HG02870 (cell line): ENCODE measurements at regions not wholly inside any gene's neighbourhood (a gene's known extent, or its start where the extent isn't known, plus 50 kb on each side); places are given as distances from the start of the nearest gene placed in this dataset.
"Not testable (repeated sequence)": the region's sequence is repeated elsewhere in the genome, so short reads cannot be mapped to it uniquely, and the experiment has no call there.

Experiments
- ATAC-seq: cut with Tn5 transposase; IDR thresholded peaks from one replicate; pipeline ENCODE4 v1.9.1; 2021; ENCODE audit warnings: mild to moderate bottlenecking, moderate library complexity; ENCODE audit not compliant: unreplicated experiment

- ATAC-seq, result no peak
Observed at GRCh38 chr7:41579961-41580935, 122.6 kb downstream of the INHBA start.

DNA sequence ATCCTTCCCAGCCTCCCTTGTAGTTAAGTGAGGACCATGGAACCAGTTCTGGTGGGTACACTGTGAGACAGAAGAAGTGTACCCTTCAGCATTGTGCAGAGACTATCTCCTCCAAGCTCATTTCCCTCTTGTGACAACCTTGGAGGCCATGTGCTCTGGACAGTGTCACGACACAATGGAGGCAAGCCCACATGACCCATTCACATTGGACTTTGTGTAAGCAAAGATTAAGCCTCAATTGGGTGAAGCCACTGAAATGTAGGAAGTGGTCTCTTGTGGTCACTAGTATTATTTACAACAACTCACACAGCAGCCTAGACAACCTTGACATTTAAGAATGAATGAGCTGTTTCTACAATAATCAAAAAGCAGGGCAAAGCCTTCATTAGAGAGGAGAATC, 124.2 kb downstream of the INHBA start:
- ATAC-seq, result no peak

DNA sequence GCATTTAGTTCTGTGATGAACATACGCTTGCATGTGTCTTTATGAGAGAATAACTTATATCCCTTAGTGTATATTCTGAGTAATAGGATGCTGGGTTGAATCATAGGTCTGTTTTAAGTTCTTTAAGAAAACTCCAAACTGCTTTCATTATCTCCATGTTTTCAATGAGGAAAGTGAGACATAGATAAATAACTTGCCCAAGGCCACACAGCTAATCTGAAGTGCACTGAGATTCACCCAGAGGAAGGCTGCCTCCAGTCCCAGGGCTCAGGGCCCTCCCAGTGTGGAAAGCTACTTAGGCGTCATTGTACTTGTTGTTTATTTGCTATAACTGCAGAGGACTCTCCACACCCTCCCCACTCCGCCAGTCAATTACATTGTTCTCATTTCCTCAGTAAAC, 126.7 kb downstream of the INHBA start:
- no peak for ATAC-seq

DNA sequence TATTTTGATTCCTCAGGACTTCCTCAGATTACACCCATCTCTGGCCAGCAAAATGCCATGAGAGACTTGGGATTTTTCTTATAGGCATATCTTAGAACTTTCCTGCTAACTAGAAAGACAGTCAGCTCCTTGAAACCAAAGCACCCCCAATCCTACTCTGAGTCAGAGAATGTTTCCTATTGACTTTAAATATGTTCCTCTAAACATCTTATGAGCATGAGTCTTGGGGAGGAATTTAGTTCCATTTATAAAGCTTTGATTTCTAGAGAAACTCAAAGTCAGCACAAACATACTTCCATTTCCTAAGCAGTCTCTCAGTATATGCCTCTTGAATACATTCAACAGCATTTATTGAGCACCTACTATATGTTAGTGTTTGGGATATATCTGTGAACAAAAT, 128.5 kb downstream of the INHBA start:
- no peak for ATAC-seq

- ATAC-seq, result no peak
Observed at GRCh38 chr7:41573862-41574261, 129.0 kb downstream of the INHBA start.

DNA sequence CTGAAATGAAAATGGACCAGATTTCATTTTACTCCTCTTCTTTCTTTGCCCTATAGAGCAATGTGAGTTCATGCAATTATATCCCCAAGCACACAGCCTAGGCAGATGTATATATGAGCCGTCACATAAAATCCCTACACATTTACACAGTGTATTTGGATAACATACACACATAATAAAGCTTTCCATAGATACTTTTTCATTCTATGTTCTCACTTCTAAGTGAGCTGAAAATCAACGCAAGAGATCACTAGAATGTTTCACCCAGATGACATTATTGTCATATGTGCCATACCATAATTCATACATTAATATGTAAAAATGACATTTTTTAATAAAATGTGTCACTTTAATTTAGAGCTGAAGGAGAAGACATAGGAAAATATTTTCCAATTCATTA, 129.4 kb downstream of the INHBA start:
- no peak for ATAC-seq

DNA sequence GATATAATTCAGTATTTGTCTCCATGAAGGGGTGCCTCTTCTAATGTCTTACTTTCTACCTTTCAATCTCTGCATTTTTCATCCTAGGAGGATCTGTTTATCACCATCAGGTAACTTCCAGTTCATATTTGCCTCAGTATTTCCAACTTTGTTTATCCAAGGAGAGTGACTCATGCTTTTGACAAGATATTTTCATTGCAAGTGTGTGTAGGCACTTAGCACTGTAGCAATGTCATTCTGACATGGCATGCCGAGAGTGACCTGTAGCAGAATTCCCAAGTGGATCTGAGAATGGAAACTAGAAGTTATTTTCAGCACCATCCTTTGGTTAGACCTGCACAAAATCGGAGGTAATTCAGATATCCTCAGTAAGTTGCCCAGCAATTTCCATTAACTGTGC, 129.9 kb downstream of the INHBA start:
- no peak for ATAC-seq

DNA sequence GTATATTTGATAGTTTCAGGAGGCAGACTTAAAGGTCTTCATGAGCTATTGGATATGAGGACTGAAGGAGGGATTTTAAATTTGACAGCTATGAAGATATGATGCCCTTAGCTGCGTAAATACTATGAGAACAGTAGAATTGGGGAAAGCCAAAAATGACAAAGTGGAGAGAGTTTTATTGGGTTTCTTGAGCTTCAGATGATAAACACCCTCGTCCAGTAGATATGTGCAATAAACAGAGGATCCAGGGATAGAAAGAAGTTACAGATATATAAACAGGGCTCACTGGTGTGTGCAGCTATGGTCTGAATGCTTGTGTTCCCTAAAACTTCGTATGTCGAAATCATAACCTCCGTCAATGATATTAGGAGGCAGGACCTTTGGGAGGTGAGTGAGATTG, 131.3 kb downstream of the INHBA start:
- ATAC-seq, result no peak

DNA sequence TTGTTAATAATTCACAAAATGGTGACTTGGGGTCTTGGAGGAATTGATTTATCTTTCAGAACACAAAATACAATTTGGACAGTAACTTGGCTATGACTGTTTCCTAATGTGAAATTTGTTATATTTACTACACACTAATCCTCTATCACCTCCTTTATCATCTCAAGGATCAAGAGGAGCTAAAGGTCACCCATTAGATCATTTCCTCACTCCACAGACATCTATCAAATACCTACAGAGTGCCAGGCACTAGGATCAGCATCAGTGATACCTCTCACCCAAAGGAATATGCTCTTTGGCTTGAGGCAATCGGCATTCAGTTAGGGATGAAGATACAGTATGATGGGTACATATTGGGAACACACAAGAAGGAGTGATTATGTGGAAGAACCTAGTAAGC, 132.1 kb downstream of the INHBA start:
- no peak for ATAC-seq

DNA sequence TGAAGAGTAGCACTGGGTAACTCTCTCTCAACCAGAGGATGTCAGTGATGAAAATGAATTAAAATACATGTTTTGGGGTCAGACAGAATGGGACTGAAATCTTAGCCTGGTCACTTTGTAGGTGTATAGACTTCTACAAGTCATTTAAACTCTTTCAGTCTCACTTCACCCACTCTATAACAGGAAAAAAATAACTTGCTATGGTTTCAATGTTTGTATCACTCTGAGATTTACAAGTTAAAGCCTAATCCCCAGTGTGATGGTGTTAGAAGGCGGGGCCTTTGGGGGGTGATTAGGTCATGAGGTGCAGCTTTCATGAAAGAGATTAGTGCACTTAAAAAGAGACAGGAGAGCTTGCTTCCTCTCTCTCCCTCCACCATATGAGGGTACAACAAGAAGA, 134.8 kb downstream of the INHBA start:
- peak; percentile 78 for ATAC-seq

DNA sequence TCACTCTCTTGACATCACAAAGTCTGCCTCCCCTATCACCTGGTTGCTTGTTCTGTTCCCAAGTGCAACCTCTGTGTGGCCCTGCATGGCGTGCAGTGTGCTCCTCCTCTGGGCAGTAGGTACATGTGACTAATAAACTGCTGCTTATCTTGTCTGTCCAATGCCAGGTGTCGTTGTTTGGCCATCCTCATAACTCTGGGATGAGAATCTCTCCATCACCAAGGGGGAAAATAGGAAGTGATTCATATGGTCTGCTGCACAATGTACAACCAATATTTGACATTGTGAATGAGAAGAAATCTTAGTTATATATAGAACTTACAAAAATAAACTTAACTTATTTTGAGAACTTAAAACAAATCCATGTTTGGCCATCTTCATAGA, 135.2 kb downstream of the INHBA start:
- peak; percentile 14 for ATAC-seq

DNA sequence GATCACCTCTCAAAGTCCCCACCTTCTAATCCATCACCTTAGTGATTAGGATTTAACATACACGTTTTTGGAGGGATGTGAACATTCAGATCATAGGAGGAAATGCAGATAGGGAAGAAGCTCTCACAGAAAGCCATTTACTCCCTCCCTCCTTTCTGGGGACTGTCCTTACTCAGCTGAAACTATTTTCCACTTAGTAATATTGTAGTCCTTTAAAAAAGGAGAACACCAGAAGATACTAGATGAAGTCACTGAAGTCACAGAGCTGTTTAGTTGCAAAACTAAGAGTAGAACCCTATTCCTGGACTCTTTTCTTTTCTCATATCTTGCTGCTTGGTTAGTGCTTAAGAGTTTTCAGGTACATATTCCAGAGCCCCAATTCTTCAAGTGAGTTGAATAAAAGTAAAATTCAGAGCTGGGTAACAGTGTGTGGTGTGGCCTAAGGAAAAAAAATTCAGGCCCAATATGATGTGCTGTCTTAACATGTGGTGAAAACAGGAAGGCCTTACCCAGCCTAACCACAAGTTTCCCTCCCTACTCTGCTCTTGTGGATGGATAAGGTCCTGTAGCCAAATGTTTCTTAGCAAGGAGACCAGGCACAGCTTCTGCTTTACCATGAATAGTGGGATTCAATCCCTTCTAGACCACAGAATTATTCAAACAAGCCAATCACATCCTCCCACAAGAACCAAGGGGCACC, 135.7 kb downstream of the INHBA start:
- peak; percentile 24 for ATAC-seq

DNA sequence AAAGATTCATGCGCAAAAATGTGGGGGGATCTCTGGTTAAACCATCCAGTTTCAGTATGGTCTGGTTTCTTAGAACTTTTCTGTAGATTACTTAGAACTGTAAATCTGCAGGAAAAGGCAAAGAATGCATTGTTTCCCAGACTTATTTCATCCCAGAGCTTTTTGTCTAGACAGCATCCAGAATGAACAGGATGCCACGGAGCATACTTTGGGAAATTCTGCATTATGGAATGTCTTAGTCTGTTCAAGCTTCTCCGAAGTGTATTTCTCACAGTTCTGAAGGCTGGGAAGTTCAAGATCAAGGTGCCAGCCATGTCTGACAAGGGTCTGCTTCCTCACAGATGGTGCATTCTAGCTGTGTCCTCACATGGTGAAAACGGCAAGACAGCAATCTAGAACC, 136.3 kb downstream of the INHBA start:
- no peak for ATAC-seq

DNA sequence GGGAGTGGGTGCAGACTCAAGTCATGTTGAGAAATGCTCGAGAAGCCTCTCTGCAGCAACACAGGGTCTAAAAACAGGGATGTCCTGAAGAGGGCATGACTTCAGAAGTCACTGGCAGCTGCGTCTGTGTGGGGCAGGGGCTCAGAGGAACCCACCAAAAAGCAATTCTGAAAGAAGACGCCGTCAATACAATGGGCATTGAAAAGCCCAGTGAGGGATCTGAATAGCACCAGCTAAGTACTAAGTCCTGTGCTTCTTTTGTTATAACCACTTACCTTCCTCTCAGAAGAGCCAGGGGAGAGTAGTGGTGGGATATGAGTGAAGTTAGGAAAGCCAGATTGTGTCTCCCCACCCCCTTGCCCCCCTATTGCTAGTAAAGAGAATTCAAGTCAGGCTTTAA, 137.2 kb downstream of the INHBA start:
- no peak for ATAC-seq

- ATAC-seq, result no peak
Observed at GRCh38 chr7:41559426-41559825, 143.5 kb downstream of the INHBA start.

DNA sequence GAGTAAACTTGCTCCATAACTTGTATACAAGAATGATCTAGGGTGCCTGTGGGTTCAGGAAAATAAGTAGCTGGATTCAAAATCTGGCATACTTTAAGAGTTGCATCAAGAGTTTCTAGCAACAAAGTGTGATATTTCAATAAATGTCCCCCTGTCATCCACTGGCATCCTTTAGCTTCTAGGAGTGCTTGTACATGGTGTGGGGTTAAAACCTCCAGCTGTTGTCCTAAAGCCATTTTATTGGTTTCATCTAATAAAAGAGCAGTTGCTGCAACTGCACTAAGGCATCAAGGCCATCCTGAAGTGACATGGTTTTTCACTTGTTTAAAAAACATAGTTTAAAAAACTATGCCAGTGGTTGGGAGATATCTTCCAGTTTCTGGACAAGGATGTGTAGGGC, 148.4 kb downstream of the INHBA start:
- no peak for ATAC-seq

GRCh38 chr7:41550046-41550445, 152.8 kb downstream of the INHBA start:
- not testable (repeated sequence) for ATAC-seq

DNA sequence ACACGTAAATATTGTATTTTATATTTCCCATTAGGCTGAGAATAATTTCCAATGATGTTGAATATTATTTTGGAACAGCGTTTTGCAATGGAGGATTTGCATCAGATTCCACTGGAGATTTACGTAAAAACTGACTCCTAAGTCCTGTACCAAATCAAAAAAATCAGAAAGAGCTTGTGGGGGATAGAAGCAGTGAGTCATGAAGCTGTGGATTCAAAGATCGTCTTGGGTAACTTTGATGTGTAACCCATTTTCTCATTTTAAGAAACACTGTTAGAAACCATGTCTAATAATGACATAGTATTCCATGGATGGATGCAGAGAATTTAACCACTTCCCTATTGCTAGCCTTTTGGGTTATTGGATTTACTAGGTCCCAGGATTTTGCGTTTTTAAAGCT, 158.6 kb downstream of the INHBA start:
- ATAC-seq, result no peak

GRCh38 chr7:41540601-41541000, 162.3 kb downstream of the INHBA start:
- no peak for ATAC-seq

DNA sequence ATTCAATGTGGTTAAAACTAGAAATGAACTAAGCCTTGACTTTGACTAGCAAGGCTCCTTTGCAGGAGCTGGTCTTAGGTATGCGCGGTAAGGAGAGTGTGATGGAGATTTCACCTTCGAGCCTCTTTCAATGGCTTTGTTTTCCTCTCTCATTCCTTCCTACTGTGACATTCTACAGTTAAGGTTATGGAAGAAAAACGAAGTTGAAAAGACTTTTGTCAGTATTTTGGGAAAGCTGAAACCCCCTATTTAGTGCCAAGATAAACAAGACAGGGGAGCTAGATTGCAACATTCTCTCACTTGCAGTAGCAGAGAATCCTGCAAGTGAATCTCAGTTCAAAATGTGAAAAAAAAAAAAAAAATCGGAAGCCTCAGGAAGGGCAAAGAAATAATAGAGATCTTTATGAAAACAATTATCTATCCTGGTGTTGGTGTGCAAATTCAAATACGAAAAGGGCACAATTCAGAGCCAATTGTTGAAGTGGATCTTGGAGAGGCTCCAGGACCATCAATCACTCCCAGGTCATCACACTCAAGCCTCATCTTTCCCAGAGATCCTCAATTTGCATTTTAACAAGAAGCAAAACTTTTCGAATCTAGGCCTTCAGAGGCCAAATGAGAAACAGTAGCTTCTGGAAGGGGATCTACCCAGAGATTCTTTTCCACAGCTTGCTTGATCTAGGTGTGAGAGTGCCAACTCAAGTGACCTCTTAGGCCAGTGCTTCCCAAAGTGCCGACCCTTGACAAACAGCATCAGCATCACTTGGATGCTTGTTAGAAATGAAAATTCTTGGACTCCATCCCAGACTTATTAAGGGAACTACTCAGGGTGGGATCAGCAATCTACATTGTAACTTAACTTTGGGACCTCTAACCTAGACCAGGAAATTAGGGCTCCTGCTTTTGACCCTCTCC, 163.8 kb downstream of the INHBA start:
- no peak for ATAC-seq
